H1 (cell line): ENCODE measurements at regions not wholly inside any gene's neighbourhood (a gene's known extent, or its start where the extent isn't known, plus 50 kb on each side); places are given as distances from the start of the nearest gene placed in this dataset.

Experiments
- KDM1A ChIP-seq: fragments of 200-600, 300-600 bp; sonication (generic); IDR thresholded peaks from 2 replicates; pipeline ENCODE4 v1.7.1; 2016; ENCODE audit warnings: mild to moderate bottlenecking, low read length, borderline replicate concordance
- POLR2A ChIP-seq, 2 experiments: IDR thresholded peaks; 1 replicate in 1 of 2; 2 replicates in 1 of 2; pipeline ENCODE4 v1.6.1; 2011; ENCODE audit warnings: low read depth in 2 of 2, low read length in 2 of 2, mild to moderate bottlenecking in 2 of 2; ENCODE audit errors: control extremely low read depth in 1 of 2
- SP1 ChIP-seq: IDR thresholded peaks from 2 replicates; pipeline ENCODE4 v1.6.1; 2011; ENCODE audit warnings: low read depth, low read length
- SP4 ChIP-seq: IDR thresholded peaks from 2 replicates; pipeline ENCODE4 v1.6.1; 2012; ENCODE audit warnings: low read length, inconsistent platforms
- TBP ChIP-seq: IDR thresholded peaks from 2 replicates; pipeline ENCODE4 v1.6.1; 2011; ENCODE audit warnings: low read depth, low read length, improper control_type of control experiment
- ZNF274 ChIP-seq: IDR thresholded peaks from 2 replicates; pipeline ENCODE4 v1.7.0; 2012; ENCODE audit warnings: low read length, borderline replicate concordance; ENCODE audit errors: extremely low read depth
- TF ChIP-seq, protein P1 (sequence below), 3 experiments: IDR thresholded peaks; 1 replicate in 2 of 3; 2 replicates in 1 of 3; pipeline versions ENCODE4 v1.5.1 to v1.6.1; 2011; ENCODE audit warnings: low read length in 3 of 3, mild to moderate bottlenecking in 3 of 3, inconsistent platforms in 2 of 3, low read depth in 1 of 3, moderate library complexity in 1 of 3; ENCODE audit not compliant: insufficient read depth in 1 of 3; ENCODE audit errors: control extremely low read depth in 1 of 3
- TF ChIP-seq, protein P2 (sequence below): IDR thresholded peaks from 2 replicates; pipeline ENCODE4 v1.6.1; 2011; ENCODE audit warnings: low read length, improper control_type of control experiment

DNA sequence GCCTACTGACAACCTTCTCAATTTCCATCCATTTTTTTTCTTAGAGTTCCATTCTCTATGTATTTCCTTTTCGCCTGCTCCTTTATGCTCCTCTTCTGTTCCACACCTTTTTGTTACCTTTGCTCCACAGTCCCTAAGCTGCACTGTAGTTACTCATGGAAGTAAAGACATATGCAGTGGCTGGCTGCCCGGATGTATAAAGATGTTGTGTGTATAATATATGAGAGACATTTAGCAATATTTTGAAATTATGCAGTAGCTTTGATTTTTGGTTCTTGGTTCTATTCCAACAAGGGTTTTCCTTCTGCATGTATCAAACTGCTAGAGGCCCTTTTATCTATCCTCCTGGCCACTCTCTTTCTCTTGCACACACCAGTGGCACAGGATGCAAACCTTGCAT, 234.9 kb downstream of the DOK5 start:
- TF ChIP-seq, protein P1, sequence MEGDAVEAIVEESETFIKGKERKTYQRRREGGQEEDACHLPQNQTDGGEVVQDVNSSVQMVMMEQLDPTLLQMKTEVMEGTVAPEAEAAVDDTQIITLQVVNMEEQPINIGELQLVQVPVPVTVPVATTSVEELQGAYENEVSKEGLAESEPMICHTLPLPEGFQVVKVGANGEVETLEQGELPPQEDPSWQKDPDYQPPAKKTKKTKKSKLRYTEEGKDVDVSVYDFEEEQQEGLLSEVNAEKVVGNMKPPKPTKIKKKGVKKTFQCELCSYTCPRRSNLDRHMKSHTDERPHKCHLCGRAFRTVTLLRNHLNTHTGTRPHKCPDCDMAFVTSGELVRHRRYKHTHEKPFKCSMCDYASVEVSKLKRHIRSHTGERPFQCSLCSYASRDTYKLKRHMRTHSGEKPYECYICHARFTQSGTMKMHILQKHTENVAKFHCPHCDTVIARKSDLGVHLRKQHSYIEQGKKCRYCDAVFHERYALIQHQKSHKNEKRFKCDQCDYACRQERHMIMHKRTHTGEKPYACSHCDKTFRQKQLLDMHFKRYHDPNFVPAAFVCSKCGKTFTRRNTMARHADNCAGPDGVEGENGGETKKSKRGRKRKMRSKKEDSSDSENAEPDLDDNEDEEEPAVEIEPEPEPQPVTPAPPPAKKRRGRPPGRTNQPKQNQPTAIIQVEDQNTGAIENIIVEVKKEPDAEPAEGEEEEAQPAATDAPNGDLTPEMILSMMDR (IDR thresholded peaks at IDR 0.05; ENCODE audit: control extremely low read depth in 1 of 3, insufficient read depth in 1 of 3, low read depth in 1 of 3, low read length in 3 of 3) = no peak
- TF ChIP-seq POLR2A (IDR thresholded peaks at IDR 0.05; ENCODE audit: control extremely low read depth in 1 of 2, low read depth in 2 of 2, low read length in 2 of 2) (no peak), ZNF274 (no peak), SP1 (no peak), TBP (no peak), SP4 (no peak), KDM1A (no peak)
- TF ChIP-seq, protein P2, sequence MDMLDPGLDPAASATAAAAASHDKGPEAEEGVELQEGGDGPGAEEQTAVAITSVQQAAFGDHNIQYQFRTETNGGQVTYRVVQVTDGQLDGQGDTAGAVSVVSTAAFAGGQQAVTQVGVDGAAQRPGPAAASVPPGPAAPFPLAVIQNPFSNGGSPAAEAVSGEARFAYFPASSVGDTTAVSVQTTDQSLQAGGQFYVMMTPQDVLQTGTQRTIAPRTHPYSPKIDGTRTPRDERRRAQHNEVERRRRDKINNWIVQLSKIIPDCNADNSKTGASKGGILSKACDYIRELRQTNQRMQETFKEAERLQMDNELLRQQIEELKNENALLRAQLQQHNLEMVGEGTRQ = no peak
